SK-N-SH treated with all-trans-retinoic acid at 6 μM for 48 hours (cell line): ENCODE measurements at regions not wholly inside any gene's neighbourhood (a gene's known extent, or its start where the extent isn't known, plus 50 kb on each side); places are given as distances from the start of the nearest gene placed in this dataset.

ENCODE experiments used
- ARNTL ChIP-seq: fragments of 450-650 bp; formaldehyde crosslinking; IDR thresholded peaks from 2 replicates; pipeline ENCODE4 v1.5.0; 2020; ENCODE audit warnings: low read depth, mild to moderate bottlenecking, moderate library complexity, borderline replicate concordance
- PATZ1 ChIP-seq: fragments of 250-450 bp; sonication (Bioruptor Pico); IDR thresholded peaks from 2 replicates; pipeline ENCODE4 v1.8.0; 2020; ENCODE audit warnings: mild to moderate bottlenecking, moderate library complexity, borderline replicate concordance
- RARB ChIP-seq: fragments of 250-450 bp; sonication (Bioruptor Pico); IDR thresholded peaks from 2 replicates; pipeline ENCODE4 v1.8.0; 2021; ENCODE audit warnings: mild to moderate bottlenecking, moderate library complexity
- TOX ChIP-seq: fragments of 250-450 bp; sonication (Bioruptor Pico); IDR thresholded peaks from 2 replicates; pipeline ENCODE4 v1.8.0; 2021; ENCODE audit warnings: mild to moderate bottlenecking, moderate library complexity, borderline replicate concordance
- TSHZ2 ChIP-seq: fragments of 250-450 bp; sonication (Bioruptor Pico); IDR thresholded peaks from 2 replicates; pipeline ENCODE4 v1.5.0; 2020; ENCODE audit warnings: mild to moderate bottlenecking, moderate library complexity
- ZC3H10 ChIP-seq: fragments of 250-450 bp; sonication (Bioruptor Pico); IDR thresholded peaks from 2 replicates; pipeline ENCODE4 v1.5.1; 2021; ENCODE audit warnings: mild to moderate bottlenecking, moderate library complexity
- ZFP3 ChIP-seq: fragments of 250-450 bp; sonication (Bioruptor Pico); IDR thresholded peaks from 2 replicates; pipeline ENCODE4 v1.5.0; 2020; ENCODE audit warnings: mild to moderate bottlenecking, moderate library complexity
- ZNF8 ChIP-seq: fragments of 450-650 bp; formaldehyde crosslinking; IDR thresholded peaks from 2 replicates; pipeline ENCODE4 v1.5.0; 2020; ENCODE audit warnings: mild to moderate bottlenecking, moderate library complexity
- TF ChIP-seq, protein P1 (sequence below): fragments of 250-450 bp; sonication (Bioruptor Pico); IDR thresholded peaks from 2 replicates; pipeline ENCODE4 v1.8.0; 2021; ENCODE audit warnings: low read depth, mild to moderate bottlenecking, moderate library complexity, borderline replicate concordance

DNA sequence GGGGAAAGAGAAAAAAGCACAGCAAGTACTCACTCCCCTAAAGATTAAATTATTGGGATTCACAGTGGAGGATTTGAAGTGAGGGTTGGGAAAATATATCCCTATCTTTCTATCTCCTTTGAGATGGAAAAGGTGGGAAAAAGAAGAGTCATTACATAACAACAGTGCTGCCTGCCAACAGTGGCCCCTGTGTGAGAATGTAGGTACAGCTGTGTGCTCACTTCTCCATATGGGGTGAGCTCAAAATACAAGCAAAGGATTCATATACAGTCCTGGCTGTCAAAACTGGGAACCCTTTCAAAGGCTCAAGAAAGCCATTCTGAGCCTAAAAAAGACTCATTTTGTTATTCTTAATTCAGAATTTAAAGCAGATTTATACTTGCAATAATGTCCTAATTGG lies 458.5 kb downstream of the GPAM start:
- no peak for TF ChIP-seq PATZ1 (CRISPR knock-in tag)
- TF ChIP-seq ZFP3 = no peak
- TF ChIP-seq RARB (CRISPR knock-in tag) = no peak
- no peak for TF ChIP-seq ZNF8
- no peak for TF ChIP-seq ARNTL (CRISPR knock-in tag)
- TF ChIP-seq TOX (CRISPR knock-in tag) = no peak
- no peak for TF ChIP-seq ZC3H10
- TF ChIP-seq TSHZ2 (CRISPR knock-in tag) = no peak
- TF ChIP-seq, protein P1, sequence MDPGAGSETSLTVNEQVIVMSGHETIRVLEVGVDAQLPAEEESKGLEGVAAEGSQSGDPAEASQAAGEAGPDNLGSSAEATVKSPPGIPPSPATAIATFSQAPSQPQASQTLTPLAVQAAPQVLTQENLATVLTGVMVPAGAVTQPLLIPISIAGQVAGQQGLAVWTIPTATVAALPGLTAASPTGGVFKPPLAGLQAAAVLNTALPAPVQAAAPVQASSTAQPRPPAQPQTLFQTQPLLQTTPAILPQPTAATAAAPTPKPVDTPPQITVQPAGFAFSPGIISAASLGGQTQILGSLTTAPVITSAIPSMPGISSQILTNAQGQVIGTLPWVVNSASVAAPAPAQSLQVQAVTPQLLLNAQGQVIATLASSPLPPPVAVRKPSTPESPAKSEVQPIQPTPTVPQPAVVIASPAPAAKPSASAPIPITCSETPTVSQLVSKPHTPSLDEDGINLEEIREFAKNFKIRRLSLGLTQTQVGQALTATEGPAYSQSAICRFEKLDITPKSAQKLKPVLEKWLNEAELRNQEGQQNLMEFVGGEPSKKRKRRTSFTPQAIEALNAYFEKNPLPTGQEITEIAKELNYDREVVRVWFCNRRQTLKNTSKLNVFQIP = no peak
